HepG2 (cell line): ENCODE measurements at regions not wholly inside any gene's neighbourhood (a gene's known extent, or its start where the extent isn't known, plus 50 kb on each side); places are given as distances from the start of the nearest gene placed in this dataset.

Source experiments
- ATAC-seq: fragments of 200-7000 bp; cut with Tn5 transposase; 3 replicates; pipeline ENCODE4 v1.9.1; 2020; ENCODE audit warnings: mild to moderate bottlenecking, moderate library complexity
- BruUV-seq: library from RNA; stranded (reverse); fragments of 400-500 nt; replicated peaks from 2 replicates; lab custom pipeline; 2021; lab: Mats Ljungman, UMichigan
- CTCF ChIA-PET: fragments of 300-600 bp; formaldehyde crosslinking; extraction: SDS; loops from one replicate; lab custom pipeline; 2021; ENCODE audit warnings: low total read pairs, inconsistent platforms, low intra/inter-chr PET ratio; lab: Yijun Ruan, JAX
- POLR2A ChIA-PET: fragments of 350-600 bp; sonication (Branson Sonifier 250); formaldehyde crosslinking; loops from one replicate; lab custom pipeline; 2020; ENCODE audit warnings: antibody characterized with exemption, inconsistent platforms; lab: Yijun Ruan, JAX
- DNase-seq: peaks from one replicate; pipeline ENCODE4 v3.0.0-alpha.2; 2015; ENCODE audit warnings: low spot score
- FAIRE-seq: peaks from 3 replicates; lab custom pipeline; 2011; peaks lifted over from hg19 to GRCh38; lab: Jason Lieb, UNC
- H2AFZ ChIP-seq: one replicate; pipeline ENCODE4 v1.6.1; 2011; ENCODE audit warnings: low read length, inconsistent platforms
- H3K27ac ChIP-seq: fragments of 300-600 bp; 3 replicates; pipeline ENCODE4 v1.8.0; 2011; ENCODE audit warnings: mixed run types, mild to moderate bottlenecking, mixed read lengths, low read length, inconsistent platforms; ENCODE audit not compliant: insufficient read depth; ENCODE audit errors: extremely low read length
- H3K27me3 ChIP-seq, 2 experiments: fragments of 200-600 bp in 1 of 2; 2 replicates in 1 of 2; 3 replicates in 1 of 2; pipeline versions ENCODE4 v1.6.0 to v1.8.0; 2011; ENCODE audit warnings: low read length in 2 of 2, mild to moderate bottlenecking in 2 of 2, moderate library complexity in 2 of 2, inconsistent platforms in 1 of 2; ENCODE audit not compliant: insufficient read depth in 2 of 2, control insufficient read depth in 1 of 2
- H3K36me3 ChIP-seq, 2 experiments: fragments of 200-600 bp in 1 of 2; replicated peaks in 1 of 2; 2 replicates in 1 of 2; 3 replicates in 1 of 2; pipeline versions ENCODE4 v1.5.1 to v1.8.0; 2011; ENCODE audit warnings: low read length in 2 of 2, inconsistent platforms in 1 of 2; ENCODE audit not compliant: insufficient read depth in 2 of 2, control insufficient read depth in 1 of 2
- H3K4me1 ChIP-seq: 2 replicates; pipeline ENCODE4 v1.5.1; 2012; ENCODE audit warnings: low read length, inconsistent platforms; ENCODE audit not compliant: insufficient read depth
- H3K4me2 ChIP-seq: 2 replicates; pipeline ENCODE4 v1.6.0; 2011; ENCODE audit warnings: low read depth, low read length, inconsistent platforms
- H3K4me3 ChIP-seq, 3 experiments: fragments of 200-600 bp in 1 of 3; sonication (generic), shearing (Covaris generic) in 1 of 3; replicated peaks in 1 of 3; 2 replicates each; pipeline ENCODE4 v1.5.1; 2011 to 2016; ENCODE audit warnings: low read length in 3 of 3, inconsistent platforms in 2 of 3, low read depth in 2 of 3, mild to moderate bottlenecking in 2 of 3, control low read depth in 1 of 3, mixed read lengths in 1 of 3; ENCODE audit not compliant: insufficient read depth in 1 of 3
- H3K79me2 ChIP-seq: one replicate; pipeline ENCODE4 v1.6.1; 2011; ENCODE audit warnings: low read length, inconsistent platforms; ENCODE audit not compliant: insufficient read depth
- H3K9ac ChIP-seq: 2 replicates; pipeline ENCODE4 v1.6.0; 2011; ENCODE audit warnings: mild to moderate bottlenecking, low read depth, low read length, inconsistent platforms; ENCODE audit not compliant: insufficient read depth
- H3K9me3 ChIP-seq: 2 replicates; pipeline ENCODE4 v1.5.1; 2012; ENCODE audit warnings: mild to moderate bottlenecking, low read length
- H4K20me1 ChIP-seq: 2 replicates; pipeline ENCODE4 v1.6.0; 2011; ENCODE audit warnings: inconsistent platforms, mild to moderate bottlenecking, low read length, moderate library complexity; ENCODE audit not compliant: insufficient read depth
- AKAP8 ChIP-seq: sonication (generic); formaldehyde crosslinking; IDR thresholded peaks from 2 replicates; pipeline ENCODE4 v1.5.1; 2020; ENCODE audit warnings: mild to moderate bottlenecking, missing genetic modification reagents
- ARNT2 ChIP-seq: sonication (generic); formaldehyde crosslinking; IDR thresholded peaks from 2 replicates; pipeline ENCODE4 v1.8.0; 2022; ENCODE audit warnings: mild to moderate bottlenecking, low read depth, missing genetic modification reagents, moderate library complexity
- MEIS2 ChIP-seq: sonication (generic); formaldehyde crosslinking; IDR thresholded peaks from 2 replicates; pipeline ENCODE4 v1.9.0; 2021; ENCODE audit warnings: mild to moderate bottlenecking, missing genetic modification reagents
- NFKB2 ChIP-seq: sonication (generic); formaldehyde crosslinking; IDR thresholded peaks from 2 replicates; pipeline ENCODE4 v1.4.0; 2020; ENCODE audit warnings: missing genetic modification reagents, borderline replicate concordance
- PRPF4 ChIP-seq: fragments of 200-400 bp; formaldehyde crosslinking; IDR thresholded peaks from 2 replicates; pipeline ENCODE4 v1.6.1; 2016; ENCODE audit warnings: low read length, low read depth; ENCODE audit not compliant: poor library complexity, severe bottlenecking
- SAP130 ChIP-seq: IDR thresholded peaks from 2 replicates; pipeline ENCODE4 v1.6.1; 2016; ENCODE audit warnings: low read depth
- SNRNP70 ChIP-seq: fragments of 200-400 bp; formaldehyde crosslinking; IDR thresholded peaks from 2 replicates; pipeline ENCODE4 v1.6.1; 2017; ENCODE audit warnings: mild to moderate bottlenecking, low read depth, low read length, moderate library complexity
- SOX13 ChIP-seq, 3 experiments: fragments of 450-650 bp in 1 of 3; sonication (generic) in 1 of 3; formaldehyde crosslinking in 1 of 3; IDR thresholded peaks in 2 of 3; conservative IDR thresholded peaks in 1 of 3; 2 replicates each; pipeline versions ENCODE4 v1.5.0 to v1.6.1; 2016 to 2020; ENCODE audit warnings: antibody characterized with exemption in 1 of 3, mild to moderate bottlenecking in 1 of 3, missing compliant biosample characterization in 1 of 3, missing genetic modification reagents in 1 of 3, moderate library complexity in 1 of 3
- ZFAT ChIP-seq: sonication (generic); formaldehyde crosslinking; conservative IDR thresholded peaks from 2 replicates; pipeline ENCODE4 v1.8.1; 2023; ENCODE audit warnings: missing genetic modification reagents, inconsistent platforms
- ZIK1 ChIP-seq: sonication (generic); formaldehyde crosslinking; IDR thresholded peaks from 2 replicates; pipeline ENCODE4 v1.5.0; 2020; ENCODE audit warnings: mild to moderate bottlenecking, low read depth, missing genetic modification reagents, borderline replicate concordance
- ZNF367 ChIP-seq: sonication (generic); formaldehyde crosslinking; IDR thresholded peaks from 2 replicates; pipeline ENCODE4 v1.4.0; 2020; ENCODE audit warnings: missing genetic modification reagents, borderline replicate concordance
- WGBS: methylation state at CpG from one replicate; pipeline ENCODE4 v1.1.6; 2017; ENCODE audit warnings: low lambda C conversion rate; 5-methylcytosine and 5-hydroxymethylcytosine counted together
- in situ Hi-C: cut with HindIII; loops from 2 replicates; pipeline ENCODE4 v1.10.0; 2017; ENCODE audit warnings: low pct_unique_long_range_greater_than_20kb; ENCODE audit not compliant: extremely low pct_ligation_motif_present
- intact Hi-C: fragments of 100-400 bp; cut with micrococcal nuclease; formaldehyde crosslinking; loops from one replicate; pipeline ENCODE4 v1.10.0; 2022; ENCODE audit not compliant: unreplicated experiment
- TF ChIP-seq, protein P1 (sequence below): sonication (generic); formaldehyde crosslinking; conservative IDR thresholded peaks from 2 replicates; pipeline ENCODE4 v1.4.0; 2020; ENCODE audit warnings: missing genetic modification reagents

- H3K27me3 ChIP-seq, result no peaks in the 10 kb centered on the region; a peak in 1 of 5 replicates
- ChIA-PET CTCF (no interaction called here), POLR2A (no interaction called here)
- no peak overlapping the region for H2AFZ ChIP-seq
- in situ Hi-C loops, result no loop called here
- peaks cover 10% of the 10 kb centered on the region; the same call in 1 of the 2 replicates for H3K4me1 ChIP-seq
- DNase-seq (no peak), ATAC-seq (no peak; the same call in 1 of the 3 replicates), FAIRE-seq (no peak)
- TF ChIP-seq PRPF4 (no peak), ZIK1 (CRISPR knock-in tag) (no peak), SOX13 (IDR thresholded peaks at IDR 0.05) (no peak), SOX13 (CRISPR knock-in tag; conservative IDR thresholded peaks at IDR 0.05 in 1 of 2, IDR thresholded peaks at IDR 0.05 in 1 of 2) (peak in 1 of 2 experiments; percentile 26; a peak in 1 of 4 replicates)
- H3K9me3 ChIP-seq, result peaks cover 8% of the 10 kb centered on the region; the same call in 1 of the 2 replicates
- H4K20me1 ChIP-seq, result no peaks in the 10 kb centered on the region
- H3K4me2 ChIP-seq, result no peak overlapping the region
- no TSS peak for BruUV-seq
- H3K9ac ChIP-seq, result no peak overlapping the region
- no peak overlapping the region for H3K27ac ChIP-seq
- no peaks in the 10 kb centered on the region for H3K36me3 ChIP-seq
- no peaks in the 10 kb centered on the region for H3K79me2 ChIP-seq
- H3K4me3 ChIP-seq, result no peak overlapping the region
- intact Hi-C loops, result no loop called here
- WGBS, result 0% methylated on average over 1 of the region's 1 CpG
Measured at GRCh38 chr2:172364261-172364660, 63.1 kb upstream of the ITGA6 start.

GRCh38 chr2:172366596-172367150 is 60.7 kb upstream of the ITGA6 start:
- in situ Hi-C loops (no loop called here), intact Hi-C loops (no loop called here)
- BruUV-seq, result no TSS peak
- ATAC-seq (no peak), DNase-seq (no peak), FAIRE-seq (no peak)
- no peak overlapping the region for H3K4me2 ChIP-seq
- 75% methylated on average over 11 of the region's 11 CpGs for WGBS
- no peak overlapping the region for H3K27ac ChIP-seq
- H3K36me3 ChIP-seq, result no peaks in the 10 kb centered on the region
- CTCF ChIA-PET, result no interaction called here
- H3K4me3 ChIP-seq, result no peak overlapping the region
- H3K4me1 ChIP-seq, result peaks cover 10% of the 10 kb centered on the region; the same call in 1 of the 2 replicates
- peaks cover 13% of the 10 kb centered on the region; the same call in 1 of the 2 replicates for H3K9me3 ChIP-seq
- H3K79me2 ChIP-seq, result no peaks in the 10 kb centered on the region
- H3K27me3 ChIP-seq, result no peaks in the 10 kb centered on the region
- no peak overlapping the region for H2AFZ ChIP-seq
- POLR2A ChIA-PET, result no interaction called here
- H4K20me1 ChIP-seq, result no peaks in the 10 kb centered on the region
- TF ChIP-seq ZFAT (CRISPR knock-in tag) (no peak), SAP130 (CRISPR knock-in tag) (no peak), SNRNP70 (no peak), ZNF367 (CRISPR knock-in tag) (no peak), ARNT2 (CRISPR knock-in tag) (no peak), NFKB2 (CRISPR knock-in tag) (no peak), MEIS2 (no peak), AKAP8 (no peak)
- TF ChIP-seq, protein P1, sequence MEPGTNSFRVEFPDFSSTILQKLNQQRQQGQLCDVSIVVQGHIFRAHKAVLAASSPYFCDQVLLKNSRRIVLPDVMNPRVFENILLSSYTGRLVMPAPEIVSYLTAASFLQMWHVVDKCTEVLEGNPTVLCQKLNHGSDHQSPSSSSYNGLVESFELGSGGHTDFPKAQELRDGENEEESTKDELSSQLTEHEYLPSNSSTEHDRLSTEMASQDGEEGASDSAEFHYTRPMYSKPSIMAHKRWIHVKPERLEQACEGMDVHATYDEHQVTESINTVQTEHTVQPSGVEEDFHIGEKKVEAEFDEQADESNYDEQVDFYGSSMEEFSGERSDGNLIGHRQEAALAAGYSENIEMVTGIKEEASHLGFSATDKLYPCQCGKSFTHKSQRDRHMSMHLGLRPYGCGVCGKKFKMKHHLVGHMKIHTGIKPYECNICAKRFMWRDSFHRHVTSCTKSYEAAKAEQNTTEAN (CRISPR knock-in tag), result no peak
- TF ChIP-seq, all 625 proteins: peak for 0
- no peak overlapping the region for H3K9ac ChIP-seq
